Liver (tissue), 8 donors: ENCODE measurements at regions not wholly inside any gene's neighbourhood (a gene's known extent, or its start where the extent isn't known, plus 50 kb on each side); places are given as distances from the start of the nearest gene placed in this dataset.

Experiments used
- DNase-seq: peaks from one replicate; pipeline ENCODE4 v3.0.0-alpha.2; 2017; ENCODE audit warnings: low spot score
- H3K27ac ChIP-seq, 2 donors: one replicate each; pipeline ENCODE4 v1.7.0; 2013; ENCODE audit warnings: inconsistent platforms in 2 of 2, low read length in 2 of 2, control low read depth in 1 of 2, low read depth in 1 of 2, mild to moderate bottlenecking in 1 of 2
- H3K27me3 ChIP-seq, 4 donors: one replicate each; pipeline versions ENCODE4 v1.6.1 to v1.7.0; 2013; ENCODE audit warnings: low read length in 3 of 4, inconsistent platforms in 1 of 4, mild to moderate bottlenecking in 1 of 4, moderate library complexity in 1 of 4; ENCODE audit not compliant: control insufficient read depth in 4 of 4, insufficient read depth in 4 of 4
- H3K36me3 ChIP-seq, 4 donors: one replicate each; pipeline versions ENCODE4 v1.6.1 to v1.7.0; 2013; ENCODE audit warnings: low read length in 3 of 4, mild to moderate bottlenecking in 3 of 4, low read depth in 1 of 4, moderate library complexity in 1 of 4; ENCODE audit not compliant: control insufficient read depth in 4 of 4, insufficient read depth in 3 of 4
- H3K4me1 ChIP-seq, 4 donors: one replicate each; pipeline versions ENCODE4 v1.6.1 to v1.7.0; 2013; ENCODE audit warnings: low read length in 3 of 4, mild to moderate bottlenecking in 3 of 4, moderate library complexity in 1 of 4; ENCODE audit not compliant: control insufficient read depth in 4 of 4, insufficient read depth in 4 of 4
- H3K4me3 ChIP-seq, 3 donors: one replicate each; pipeline versions ENCODE4 v1.6.1 to v1.7.0; 2013; ENCODE audit warnings: low read length in 3 of 3, control low read depth in 1 of 3, low read depth in 1 of 3, mild to moderate bottlenecking in 1 of 3
- H3K9ac ChIP-seq, 2 donors: one replicate each; pipeline ENCODE4 v1.7.0; 2013; ENCODE audit warnings: low read length in 2 of 2, mild to moderate bottlenecking in 2 of 2, moderate library complexity in 2 of 2, control low read depth in 1 of 2, low read depth in 1 of 2
- H3K9me3 ChIP-seq, 4 donors: one replicate each; pipeline versions ENCODE4 v1.6.1 to v1.7.0; 2013; ENCODE audit warnings: low read length in 3 of 4; ENCODE audit not compliant: control insufficient read depth in 4 of 4
- ATF3 ChIP-seq: IDR thresholded peaks from 2 replicates; pipeline ENCODE4 v1.6.1; 2016; ENCODE audit warnings: antibody characterized with exemption
- CTCF ChIP-seq: fragments of 150-350 bp; IDR thresholded peaks from 2 replicates; pipeline ENCODE4 v1.5.1; 2017; ENCODE audit warnings: improper control_type of control experiment, low read depth, low read length; ENCODE audit not compliant: missing input control
- EGR1 ChIP-seq, 2 donors: IDR thresholded peaks; 2 replicates each; pipeline ENCODE4 v1.6.1; 2016 to 2018; ENCODE audit warnings: antibody characterized with exemption in 2 of 2, low read depth in 2 of 2
- FOXA1 ChIP-seq: IDR thresholded peaks from 2 replicates; pipeline ENCODE4 v1.6.1; 2016; ENCODE audit warnings: antibody characterized with exemption
- FOXA2 ChIP-seq: IDR thresholded peaks from 2 replicates; pipeline ENCODE4 v1.6.1; 2016; ENCODE audit warnings: antibody characterized with exemption
- GABPA ChIP-seq, 2 donors: IDR thresholded peaks in 1 of 2; conservative IDR thresholded peaks in 1 of 2; 2 replicates each; pipeline ENCODE4 v1.6.1; 2016; ENCODE audit warnings: antibody characterized with exemption in 2 of 2, mild to moderate bottlenecking in 1 of 2, moderate library complexity in 1 of 2
- HNF4A ChIP-seq, 2 donors: conservative IDR thresholded peaks; 2 replicates each; pipeline ENCODE4 v1.6.1; 2016; ENCODE audit warnings: antibody characterized with exemption in 2 of 2, mild to moderate bottlenecking in 2 of 2
- HNF4G ChIP-seq: IDR thresholded peaks from 2 replicates; pipeline ENCODE4 v1.6.1; 2016; ENCODE audit warnings: antibody characterized with exemption
- JUND ChIP-seq, 2 donors: IDR thresholded peaks; 2 replicates each; pipeline ENCODE4 v1.6.1; 2016; ENCODE audit warnings: antibody characterized with exemption in 2 of 2
- MAX ChIP-seq: IDR thresholded peaks from 2 replicates; pipeline ENCODE4 v1.6.1; 2016; ENCODE audit warnings: antibody characterized with exemption
- NR2F2 ChIP-seq: IDR thresholded peaks from 2 replicates; pipeline ENCODE4 v1.6.1; 2016; ENCODE audit warnings: antibody characterized with exemption
- RAD21 ChIP-seq, 2 donors: IDR thresholded peaks; 2 replicates each; pipeline ENCODE4 v1.6.1; 2016; ENCODE audit warnings: antibody characterized with exemption in 2 of 2, mild to moderate bottlenecking in 2 of 2
- REST ChIP-seq: IDR thresholded peaks from 2 replicates; pipeline ENCODE4 v1.6.1; 2016; ENCODE audit warnings: antibody characterized with exemption, mild to moderate bottlenecking
- RXRA ChIP-seq, 2 donors: IDR thresholded peaks; 2 replicates each; pipeline ENCODE4 v1.6.1; 2017 to 2018; ENCODE audit warnings: antibody characterized with exemption in 2 of 2, mild to moderate bottlenecking in 1 of 2
- SP1 ChIP-seq: IDR thresholded peaks from 2 replicates; pipeline ENCODE4 v1.6.1; 2018; ENCODE audit warnings: antibody characterized with exemption, mild to moderate bottlenecking
- TAF1 ChIP-seq: conservative IDR thresholded peaks from 2 replicates; pipeline ENCODE4 v1.6.1; 2016; ENCODE audit warnings: antibody characterized with exemption, mild to moderate bottlenecking
- YY1 ChIP-seq: IDR thresholded peaks from 2 replicates; pipeline ENCODE4 v1.6.1; 2016; ENCODE audit warnings: antibody characterized with exemption, mild to moderate bottlenecking
- ZBTB33 ChIP-seq: IDR thresholded peaks from 2 replicates; pipeline ENCODE4 v1.6.1; 2016; ENCODE audit warnings: antibody characterized with exemption
- WGBS: extraction: QIAGEN DNeasy Blood & Tissue Kit; methylation state at CpG from one replicate; pipeline ENCODE4 v1.1.7; 2013; 5-methylcytosine and 5-hydroxymethylcytosine counted together
- donor health status: healthy.
- donor health status: healthy.
- donor health status: healthy.
- donor health status: healthy.
- donor health status: healthy.

GRCh38 chr3:154660811-154661210, 230.8 kb upstream of the GPR149 start:
- H3K27me3 ChIP-seq, result no peaks in the 10 kb centered on the region
- no peaks in the 10 kb centered on the region for H3K36me3 ChIP-seq
- H3K4me1 ChIP-seq, result no peaks in the 10 kb centered on the region
- WGBS, result 60% methylated on average over 2 of the region's 2 CpGs
- no peak for DNase-seq
- H3K27ac ChIP-seq, result no peak overlapping the region
- TF ChIP-seq FOXA1 (no peak), CTCF (no peak), SP1 (no peak), FOXA2 (no peak), JUND (IDR thresholded peaks at IDR 0.05) (no peak), GABPA (IDR thresholded peaks at IDR 0.05 in 1 of 2, conservative IDR thresholded peaks at IDR 0.05 in 1 of 2) (no peak), NR2F2 (no peak), HNF4G (no peak), ZBTB33 (no peak), RAD21 (IDR thresholded peaks at IDR 0.05) (no peak), REST (no peak), RXRA (IDR thresholded peaks at IDR 0.05) (no peak), HNF4A (conservative IDR thresholded peaks at IDR 0.05) (no peak), TAF1 (no peak), MAX (no peak)
- H3K9ac ChIP-seq, result no peak overlapping the region
- H3K9me3 ChIP-seq, result no peaks in the 10 kb centered on the region
- no peak overlapping the region for H3K4me3 ChIP-seq

GRCh38 chr3:154658000-154658399, 228.0 kb upstream of the GPR149 start:
- H3K27ac ChIP-seq, result no peak overlapping the region
- no peaks in the 10 kb centered on the region for H3K9me3 ChIP-seq
- no peaks in the 10 kb centered on the region for H3K4me1 ChIP-seq
- H3K27me3 ChIP-seq, result no peaks in the 10 kb centered on the region
- DNase-seq, result no peak
- no peaks in the 10 kb centered on the region for H3K36me3 ChIP-seq
- no peak overlapping the region for H3K4me3 ChIP-seq
- no peak overlapping the region for H3K9ac ChIP-seq
- TF ChIP-seq TAF1, result no peak
- TF ChIP-seq RAD21 (IDR thresholded peaks at IDR 0.05), result no peak
- no peak for TF ChIP-seq ATF3
- no peak for TF ChIP-seq YY1
- no peak for TF ChIP-seq REST
- TF ChIP-seq EGR1 (IDR thresholded peaks at IDR 0.05; ENCODE audit: low read depth in 2 of 2), result no peak
- no peak for TF ChIP-seq ZBTB33
- TF ChIP-seq SP1, result no peak
- TF ChIP-seq FOXA1, result no peak
- no peak for TF ChIP-seq NR2F2
- no peak for TF ChIP-seq HNF4A (conservative IDR thresholded peaks at IDR 0.05)
